H1 (cell line): ENCODE measurements at regions not wholly inside any gene's neighbourhood (a gene's known extent, or its start where the extent isn't known, plus 50 kb on each side); places are given as distances from the start of the nearest gene placed in this dataset.

ENCODE experiments used
- CTCF ChIA-PET: fragments of 300-600 bp; sonication (Branson Sonifier 250); formaldehyde crosslinking; loops from one replicate; lab custom pipeline; 2021; ENCODE audit not compliant: partially characterized antibody; lab: Charles Lee
- POLR2A ChIA-PET: fragments of 300-600 bp; sonication (Branson Sonifier 250); formaldehyde crosslinking; loops from one replicate; lab custom pipeline; 2021; ENCODE audit warnings: inconsistent platforms; ENCODE audit not compliant: partially characterized antibody; lab: Charles Lee
- DNase-seq, 2 experiments: peaks; one replicate each; pipeline versions ENCODE4 v3.0.0 to v3.0.0-alpha.2; 2010 to 2022; ENCODE audit warnings: low spot score in 2 of 2, low read depth in 1 of 2, mixed read lengths in 1 of 2
- FAIRE-seq: peaks from 2 replicates; lab custom pipeline; 2011; peaks lifted over from hg19 to GRCh38; lab: Jason Lieb, UNC
- H2AFZ ChIP-seq: 2 replicates; pipeline ENCODE4 v1.8.1; 2012; ENCODE audit warnings: low read length, inconsistent platforms
- H2AK5ac ChIP-seq: 2 replicates; pipeline ENCODE4 v1.6.1; 2013; ENCODE audit warnings: low read depth, low read length
- H2BK120ac ChIP-seq: replicated peaks from 2 replicates; pipeline ENCODE3; 2013; ENCODE audit warnings: low read depth, low read length, inconsistent platforms
- H2BK12ac ChIP-seq: 2 replicates; pipeline ENCODE4 v1.6.1; 2013; ENCODE audit warnings: low read depth, low read length
- H2BK15ac ChIP-seq: 2 replicates; pipeline ENCODE4 v1.6.1; 2013; ENCODE audit warnings: low read length
- H2BK20ac ChIP-seq: 2 replicates; pipeline ENCODE4 v1.6.1; 2013; ENCODE audit warnings: low read length
- H2BK5ac ChIP-seq: 2 replicates; pipeline ENCODE4 v1.6.1; 2013; ENCODE audit warnings: low read depth, low read length
- H3K14ac ChIP-seq: 2 replicates; pipeline ENCODE4 v1.6.1; 2013; ENCODE audit warnings: inconsistent platforms; ENCODE audit not compliant: insufficient read length
- H3K18ac ChIP-seq: 2 replicates; pipeline ENCODE4 v1.6.1; 2013; ENCODE audit warnings: low read length; ENCODE audit errors: extremely low read depth
- H3K23ac ChIP-seq: 2 replicates; pipeline ENCODE4 v1.6.1; 2013; ENCODE audit warnings: inconsistent platforms; ENCODE audit not compliant: insufficient read length
- H3K23me2 ChIP-seq: 2 replicates; pipeline ENCODE4 v1.6.1; 2013; ENCODE audit warnings: low read depth, low read length
- H3K27ac ChIP-seq: 2 replicates; pipeline ENCODE4 v1.6.1; 2011; ENCODE audit warnings: low read depth, low read length, inconsistent platforms
- H3K27me3 ChIP-seq, 4 experiments: replicated peaks in 1 of 4; 1 replicate in 1 of 4; 2 replicates in 3 of 4; pipeline versions ENCODE4 v1.6.1 to v1.8.1; 2011 to 2013; ENCODE audit warnings: low read length in 3 of 4, mild to moderate bottlenecking in 3 of 4, inconsistent platforms in 2 of 4, mixed read lengths in 2 of 4, moderate library complexity in 1 of 4; ENCODE audit not compliant: control insufficient read depth in 3 of 4, insufficient read depth in 3 of 4; ENCODE audit errors: extremely low read depth in 1 of 4
- H3K36me3 ChIP-seq, 4 experiments: 2 replicates each; pipeline versions ENCODE4 v1.6.1 to v1.8.1; 2011 to 2013; ENCODE audit warnings: mild to moderate bottlenecking in 4 of 4, low read length in 3 of 4, moderate library complexity in 2 of 4, control low read depth in 1 of 4, inconsistent platforms in 1 of 4; ENCODE audit not compliant: insufficient read depth in 4 of 4, control insufficient read depth in 2 of 4
- H3K4ac ChIP-seq: replicated peaks from 2 replicates; pipeline ENCODE3; 2013; ENCODE audit warnings: low read length, low read depth, mixed read lengths, inconsistent platforms; ENCODE audit not compliant: insufficient read length
- H3K4me1 ChIP-seq, 4 experiments: replicated peaks in 1 of 4; 1 replicate in 1 of 4; 2 replicates in 3 of 4; pipeline versions ENCODE4 v1.6.1 to v1.8.1; 2011 to 2013; ENCODE audit warnings: low read length in 3 of 4, inconsistent platforms in 2 of 4, mixed read lengths in 1 of 4; ENCODE audit not compliant: insufficient read depth in 4 of 4, control insufficient read depth in 3 of 4
- H3K4me2 ChIP-seq, 2 experiments: 2 replicates each; pipeline versions ENCODE4 v1.6.1 to v1.8.1; 2011 to 2013; ENCODE audit warnings: low read depth in 2 of 2, low read length in 2 of 2, control low read depth in 1 of 2, inconsistent platforms in 1 of 2, mild to moderate bottlenecking in 1 of 2; ENCODE audit not compliant: insufficient read depth in 1 of 2
- H3K4me3 ChIP-seq, 4 experiments: fragments of 200-600, 300-600 bp in 1 of 4; sonication (generic), shearing (Covaris generic), sonication (Bioruptor Twin) in 1 of 4; 2 replicates each; pipeline versions ENCODE4 v1.5.1 to v1.8.1; 2011 to 2016; ENCODE audit warnings: low read length in 4 of 4, low read depth in 3 of 4, control low read depth in 2 of 4, inconsistent platforms in 2 of 4, mild to moderate bottlenecking in 2 of 4, mixed read lengths in 1 of 4, moderate library complexity in 1 of 4; ENCODE audit not compliant: insufficient read depth in 2 of 4; ENCODE audit errors: extremely low read depth in 1 of 4
- H3K56ac ChIP-seq: replicated peaks from 2 replicates; pipeline ENCODE3; 2013; ENCODE audit warnings: low read depth, mild to moderate bottlenecking, mixed read lengths, low read length, inconsistent platforms; ENCODE audit not compliant: insufficient read length
- H3K79me1 ChIP-seq: 2 replicates; pipeline ENCODE4 v1.6.1; 2013; ENCODE audit warnings: low read depth, low read length, control low read depth
- H3K79me2 ChIP-seq, 2 experiments: 2 replicates each; pipeline versions ENCODE4 v1.6.1 to v1.8.1; 2012 to 2013; ENCODE audit warnings: low read length in 2 of 2, mild to moderate bottlenecking in 2 of 2, inconsistent platforms in 1 of 2; ENCODE audit not compliant: insufficient read depth in 2 of 2, control insufficient read depth in 1 of 2
- H3K9ac ChIP-seq, 4 experiments: replicated peaks in 1 of 4; 1 replicate in 1 of 4; 2 replicates in 3 of 4; pipeline versions ENCODE4 v1.6.1 to v1.8.1; 2011 to 2013; ENCODE audit warnings: low read depth in 3 of 4, low read length in 3 of 4, control low read depth in 2 of 4, mild to moderate bottlenecking in 2 of 4, moderate library complexity in 2 of 4, inconsistent platforms in 1 of 4; ENCODE audit errors: extremely low read depth in 1 of 4
- H3K9me3 ChIP-seq, 2 experiments: 2 replicates each; pipeline versions ENCODE4 v1.6.1 to v1.8.1; 2012 to 2013; ENCODE audit warnings: mild to moderate bottlenecking in 2 of 2, moderate library complexity in 2 of 2, control low read depth in 1 of 2, inconsistent platforms in 1 of 2, low read depth in 1 of 2, low read length in 1 of 2, mixed read lengths in 1 of 2; ENCODE audit not compliant: insufficient read depth in 2 of 2
- H4K20me1 ChIP-seq, 2 experiments: replicated peaks in 1 of 2; 2 replicates each; pipeline versions ENCODE3 to v1.8.1; 2011 to 2013; ENCODE audit warnings: inconsistent platforms in 2 of 2, low read length in 2 of 2, mild to moderate bottlenecking in 1 of 2; ENCODE audit not compliant: insufficient read depth in 2 of 2, control insufficient read depth in 1 of 2
- H4K5ac ChIP-seq: 2 replicates; pipeline ENCODE4 v1.6.1; 2013; ENCODE audit warnings: low read length, low read depth, mixed read lengths, inconsistent platforms; ENCODE audit not compliant: insufficient read length
- H4K8ac ChIP-seq: 2 replicates; pipeline ENCODE4 v1.8.0; 2013; ENCODE audit warnings: mild to moderate bottlenecking, moderate library complexity, low read length, inconsistent platforms; ENCODE audit not compliant: insufficient read depth; ENCODE audit errors: extremely low read depth
- H4K91ac ChIP-seq: replicated peaks from 2 replicates; pipeline ENCODE3; 2013; ENCODE audit warnings: low read length, mixed read lengths, inconsistent platforms; ENCODE audit not compliant: insufficient read length
- ATF3 ChIP-seq: IDR thresholded peaks from 2 replicates; pipeline ENCODE4 v1.6.1; 2011; ENCODE audit warnings: low read depth, mild to moderate bottlenecking, low read length; ENCODE audit not compliant: insufficient read depth
- CTBP2 ChIP-seq: IDR thresholded peaks from 2 replicates; pipeline ENCODE4 v1.7.0; 2011; ENCODE audit warnings: borderline replicate concordance, mild to moderate bottlenecking, moderate library complexity, mixed read lengths, low read length; ENCODE audit not compliant: insufficient read depth, insufficient read length
- E2F6 ChIP-seq: IDR thresholded peaks from 2 replicates; pipeline ENCODE4 v1.6.1; 2012; ENCODE audit warnings: inconsistent platforms
- EP300 ChIP-seq, 2 experiments: IDR thresholded peaks; 1 replicate in 1 of 2; 2 replicates in 1 of 2; pipeline ENCODE4 v1.6.1; 2011 to 2012; ENCODE audit warnings: low read depth in 2 of 2, low read length in 2 of 2, mild to moderate bottlenecking in 2 of 2, borderline replicate concordance in 1 of 2, inconsistent platforms in 1 of 2, moderate library complexity in 1 of 2
- GTF2F1 ChIP-seq: IDR thresholded peaks from 2 replicates; pipeline ENCODE4 v1.6.1; 2012; ENCODE audit warnings: low read depth, low read length, improper control_type of control experiment, borderline replicate concordance
- MAX ChIP-seq: IDR thresholded peaks from 2 replicates; pipeline ENCODE4 v1.6.1; 2012; ENCODE audit warnings: inconsistent platforms
- POLR2AphosphoS5 ChIP-seq: IDR thresholded peaks from 2 replicates; pipeline ENCODE4 v1.6.1; 2011; ENCODE audit warnings: low read depth, low read length
- SAP30 ChIP-seq: fragments of 300-600 bp; sonication (generic); IDR thresholded peaks from 2 replicates; pipeline ENCODE4 v1.7.1; 2012; ENCODE audit warnings: low read length, moderate library complexity, mild to moderate bottlenecking, inconsistent platforms; ENCODE audit not compliant: insufficient read depth, insufficient replicate concordance
- SIRT6 ChIP-seq: IDR thresholded peaks from one replicate; pipeline ENCODE4 v1.7.1; 2012; ENCODE audit warnings: low read length, inconsistent platforms
- TAF1 ChIP-seq: IDR thresholded peaks from 2 replicates; pipeline ENCODE4 v1.6.1; 2011; ENCODE audit warnings: mild to moderate bottlenecking, low read depth, low read length
- WGBS, 2 experiments: shearing (Covaris generic) in 1 of 2; methylation state at CpG; one replicate each; pipeline versions ENCODE4 v1.1.6 to v1.1.7; 2013 to 2015; ENCODE audit warnings: low lambda C conversion rate in 2 of 2, mixed read lengths in 2 of 2, inconsistent platforms in 1 of 2, low coverage in 1 of 2, missing lambda C conversion rate in 1 of 2; ENCODE audit not compliant: insufficient replicate concordance in 2 of 2, insufficient coverage in 1 of 2, insufficient read length in 1 of 2; ENCODE audit errors: extremely low coverage in 1 of 2, missing lambda C conversion rate in 1 of 2; 5-methylcytosine and 5-hydroxymethylcytosine counted together

- no peak overlapping the region for H3K4ac ChIP-seq
- peak overlapping the region; percentile 30 to 33; a peak in 3 of 4 replicates for H3K4me2 ChIP-seq
- POLR2A ChIA-PET = no interaction called here
- H3K23ac ChIP-seq = no peak overlapping the region
- CTCF ChIA-PET = interaction anchor here (0.9 to 1.7 kb wide), 3 partner anchors 10 to 422 kb away, joined by 3 to 4 read pairs (median 3); no protein-coding TSS in a partner anchor
- no peak overlapping the region for H2BK20ac ChIP-seq
- H3K79me1 ChIP-seq = no peaks in the 10 kb centered on the region
- no peak overlapping the region for H4K91ac ChIP-seq
- peaks cover 1 to 3% of the 10 kb centered on the region in 2 experiments; a peak in 2 of 4 replicates for H3K9me3 ChIP-seq
- H2BK15ac ChIP-seq = no peak overlapping the region
- no peak overlapping the region for H2BK120ac ChIP-seq
- peak; percentile 50 to 62 for DNase-seq
- H3K27ac ChIP-seq = no peak overlapping the region; the same call in 1 of the 2 replicates
- peak overlapping the region; percentile 52; the same call in 1 of the 2 replicates for H3K18ac ChIP-seq
- H4K20me1 ChIP-seq = no peaks in the 10 kb centered on the region
- no peaks in the 10 kb centered on the region for H3K36me3 ChIP-seq
- FAIRE-seq = peak; percentile 94
- no peaks in the 10 kb centered on the region for H3K79me2 ChIP-seq
- H3K14ac ChIP-seq = no peak overlapping the region
- H3K4me3 ChIP-seq = peak overlapping the region in 2 of 4 experiments; percentile 2 to 33; a peak in 2 of 8 replicates
- no peak overlapping the region for H3K9ac ChIP-seq
- no peaks in the 10 kb centered on the region; the same call in 1 of the 2 replicates for H3K23me2 ChIP-seq
- no peaks in the 10 kb centered on the region for H3K27me3 ChIP-seq
- no peak overlapping the region for H4K8ac ChIP-seq
- H3K4me1 ChIP-seq = peaks cover 0 to 16% (median 7%) of the 10 kb centered on the region in 4 experiments; a peak in 5 of 7 replicates
- no peak overlapping the region for H3K56ac ChIP-seq
- H2BK5ac ChIP-seq = no peak overlapping the region
- 12% methylated on average over 4 of the region's 4 CpGs; no CpG with 5 or more reads in 1 of the 2 experiments for WGBS, 2 experiments
- H4K5ac ChIP-seq = no peak overlapping the region
- H2AFZ ChIP-seq = no peak overlapping the region
- H2BK12ac ChIP-seq = no peak overlapping the region
- no peak overlapping the region for H2AK5ac ChIP-seq
- TF ChIP-seq MAX (no peak), SAP30 (no peak), TAF1 (0 out of 2 replicates have a peak, but pooled peaks have one; percentile 48), POLR2AphosphoS5 (peak; percentile 83), GTF2F1 (no peak), SIRT6 (no peak), ATF3 (no peak), EP300 (IDR thresholded peaks at IDR 0.05; ENCODE audit: borderline replicate concordance in 1 of 2, low read depth in 2 of 2, low read length in 2 of 2) (peak in 1 of 2 experiments; percentile 95; a peak in 1 of 3 replicates), CTBP2 (no peak), E2F6 (peak; percentile 60; the same call in 1 of the 2 replicates)
Observed at GRCh38 chr7:12094365-12094921, 116.7 kb upstream of the TMEM106B start.
